ENCODE measurements at regions not wholly inside any gene's neighbourhood (a gene's known extent, or its start where the extent isn't known, plus 50 kb on each side); places are given as distances from the start of the nearest gene placed in this dataset.

- TF ChIP-seq CTCF (IDR thresholded peaks at IDR 0.05) (no peak), EP300 (IDR thresholded peaks at IDR 0.05) (no peak)
Observed at GRCh38 chr1:244330318-244330625, 121.4 kb downstream of the ADSS2 start.

All from ovary (tissue), 3 donors.